Posterior vena cava (tissue), 2 donors: ENCODE measurements at regions not wholly inside any gene's neighbourhood (a gene's known extent, or its start where the extent isn't known, plus 50 kb on each side); places are given as distances from the start of the nearest gene placed in this dataset.

Experiments
- DNase-seq: peaks from one replicate; pipeline ENCODE4 v3.0.0-alpha.2; 2020; ENCODE audit warnings: low spot score
- intact Hi-C, 2 donors: fragments of 100-400 bp; cut with DNase I; formaldehyde crosslinking; loops; one replicate each; pipeline versions ENCODE4 v1.14.1 to v1.14.2; 2022 to 2023
- donor health status: DM: yes; HTN: yes; CAD: no.
- donor health status: DM: yes; HTN: yes; CAD: no.

GRCh38 chr2:138948070-138948539 is 167.9 kb upstream of the NXPH2 start:
- intact Hi-C loops = no loop called here
- DNase-seq = no peak

DNA sequence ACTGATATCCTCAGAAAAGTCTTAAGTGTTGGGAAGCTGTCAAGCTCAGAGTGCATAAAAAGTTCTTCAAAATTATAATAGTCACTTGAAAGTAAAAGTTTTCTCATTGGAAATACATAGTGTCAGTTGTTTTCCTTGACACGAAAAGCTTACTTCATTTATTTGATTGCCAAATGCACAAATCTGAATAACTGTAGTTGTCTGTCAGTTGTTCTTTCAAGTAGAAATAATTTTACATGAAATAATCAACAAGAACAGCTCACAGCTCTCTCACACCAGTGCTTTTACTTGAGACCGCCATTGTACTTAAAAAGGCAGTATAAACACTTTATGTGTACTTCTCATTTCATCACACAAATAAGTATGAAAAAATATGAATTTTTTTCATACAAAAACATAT is 163.3 kb upstream of the NXPH2 start:
- no peak for DNase-seq
- intact Hi-C loops = no loop called here

DNA sequence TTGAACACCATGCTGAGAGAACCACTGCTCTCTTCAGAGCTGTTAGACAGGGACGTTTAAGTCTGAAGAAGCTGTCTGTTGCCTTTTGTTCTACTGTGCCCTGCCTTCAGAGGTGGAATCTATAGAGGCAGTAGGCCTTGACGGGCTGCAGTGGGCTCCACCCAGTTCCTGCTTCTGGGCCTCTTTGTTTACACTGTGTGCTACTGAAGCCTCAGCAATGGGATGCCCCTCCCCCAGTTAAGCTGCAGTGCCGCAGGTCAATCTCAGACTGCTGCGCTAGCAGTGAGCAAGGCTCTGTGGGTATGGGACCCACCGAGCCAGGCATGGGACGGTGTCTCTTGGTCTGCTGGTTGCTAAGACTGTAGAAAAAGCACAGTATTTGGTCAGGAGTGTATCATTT is 162.3 kb upstream of the NXPH2 start:
- intact Hi-C loops = no loop called here
- DNase-seq = no peak

- intact Hi-C loops = no loop called here
- no peak for DNase-seq
Observed at GRCh38 chr2:138931284-138932256, 151.4 kb upstream of the NXPH2 start.

- no peak for DNase-seq
- intact Hi-C loops = no loop called here
Observed at GRCh38 chr2:138930571-138930970, 150.4 kb upstream of the NXPH2 start.

GRCh38 chr2:138928374-138929021 is 148.3 kb upstream of the NXPH2 start:
- intact Hi-C loops = no loop called here
- no peak for DNase-seq

- no peak for DNase-seq
- intact Hi-C loops = no loop called here
Observed at GRCh38 chr2:138922973-138923563, 142.9 kb upstream of the NXPH2 start.

- intact Hi-C loops = no loop called here
Observed at GRCh38 chr2:138919120-138919747, 139.0 kb upstream of the NXPH2 start.

GRCh38 chr2:138910427-138910826 is 130.2 kb upstream of the NXPH2 start:
- no peak for DNase-seq
- intact Hi-C loops = no loop called here

More at GRCh38 chr2:138919120-138919747, 139.0 kb upstream of the NXPH2 start:
- DNase-seq = no peak

DNA sequence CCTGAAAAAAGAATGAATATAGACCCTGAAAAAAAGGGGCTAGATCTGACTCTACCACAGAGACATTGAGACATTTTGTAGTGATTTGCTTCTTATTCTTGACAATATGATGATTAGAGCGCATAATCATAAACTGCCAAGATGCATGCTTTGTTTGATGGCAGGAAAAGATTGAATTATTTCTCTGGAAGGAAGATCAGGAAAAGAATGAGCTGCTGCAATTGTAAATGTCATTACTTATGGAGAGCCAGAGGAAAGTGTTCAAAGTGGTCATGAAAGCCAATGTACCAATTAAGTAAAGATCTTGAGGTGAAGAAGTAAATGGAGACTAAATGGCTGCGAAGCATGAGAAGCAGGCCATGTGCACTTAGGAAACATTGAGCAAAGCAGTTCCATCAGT is 126.4 kb upstream of the NXPH2 start:
- no peak for DNase-seq
- intact Hi-C loops = no loop called here

GRCh38 chr2:138902239-138902871 is 122.2 kb upstream of the NXPH2 start:
- intact Hi-C loops = no loop called here
- DNase-seq = no peak

DNA sequence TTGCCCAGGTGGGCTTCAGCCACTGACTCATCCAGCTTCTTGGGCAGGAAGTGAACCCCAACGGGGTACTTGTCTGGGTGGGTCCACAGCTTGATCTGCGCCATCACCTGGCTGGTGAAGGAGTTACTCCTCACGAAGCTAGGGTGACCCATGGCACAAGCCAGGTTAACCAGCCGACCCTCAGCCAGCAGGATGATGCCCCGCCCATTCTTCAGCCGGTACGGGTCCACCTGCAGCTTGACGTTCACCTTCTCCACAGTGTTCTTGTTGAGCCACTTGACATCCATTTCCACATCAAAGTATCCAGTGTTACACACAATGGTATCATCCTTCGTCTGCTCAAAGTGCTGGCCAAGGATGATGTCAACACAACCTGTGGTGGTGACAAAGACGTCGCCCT is 121.3 kb upstream of the NXPH2 start:
- intact Hi-C loops = no loop called here
- no peak for DNase-seq

- DNase-seq = no peak
Observed at GRCh38 chr2:138898855-138899254, 118.7 kb upstream of the NXPH2 start.

DNA sequence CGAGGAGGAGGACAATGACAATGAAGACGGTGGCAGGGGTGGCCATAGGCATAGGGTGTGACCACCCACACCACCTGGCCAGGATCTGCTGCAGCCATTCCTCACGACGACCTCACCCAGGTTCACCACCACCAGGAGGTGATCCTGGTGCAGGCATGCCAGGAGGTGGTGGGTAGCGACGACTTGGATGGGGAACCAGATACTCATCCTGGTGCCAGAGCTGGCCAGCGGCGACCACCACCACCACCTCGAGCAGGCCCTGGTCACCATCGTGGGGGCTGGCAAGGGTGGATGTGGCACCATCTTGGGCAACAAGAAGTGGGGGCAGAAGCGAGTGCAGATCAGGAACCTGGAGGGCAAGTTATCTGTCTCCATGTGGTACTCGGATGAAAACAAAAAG is 117.1 kb upstream of the NXPH2 start:
- intact Hi-C loops = no loop called here

More at GRCh38 chr2:138898855-138899254, 118.7 kb upstream of the NXPH2 start:
- intact Hi-C loops = no loop called here

GRCh38 chr2:138893746-138894145 is 113.6 kb upstream of the NXPH2 start:
- intact Hi-C loops = no loop called here
- DNase-seq = no peak

More for the DNA sequence above, 117.1 kb upstream of the NXPH2 start:
- no peak for DNase-seq

GRCh38 chr2:138881126-138881525 is 100.9 kb upstream of the NXPH2 start:
- intact Hi-C loops = no loop called here
- no peak for DNase-seq

DNA sequence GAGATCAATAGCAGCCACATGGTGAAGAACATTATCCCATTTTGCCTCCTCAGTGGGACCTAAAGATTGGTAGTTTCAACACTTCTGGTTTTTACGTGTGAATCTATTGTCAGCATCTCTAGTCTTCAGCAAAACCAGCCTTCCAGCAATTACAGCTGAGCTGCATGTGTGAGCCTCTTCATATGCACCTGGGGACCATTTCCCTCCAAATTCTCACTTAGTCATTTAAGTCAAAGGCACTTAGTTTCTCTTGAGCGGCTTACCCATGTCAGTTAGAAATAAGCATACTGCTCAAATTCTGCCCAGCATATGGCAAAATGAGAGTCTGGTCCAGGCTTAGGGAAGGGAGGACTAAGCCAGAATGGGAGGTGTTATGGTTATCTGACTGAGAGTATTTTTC is 99.7 kb upstream of the NXPH2 start:
- intact Hi-C loops = no loop called here
- DNase-seq = no peak

DNA sequence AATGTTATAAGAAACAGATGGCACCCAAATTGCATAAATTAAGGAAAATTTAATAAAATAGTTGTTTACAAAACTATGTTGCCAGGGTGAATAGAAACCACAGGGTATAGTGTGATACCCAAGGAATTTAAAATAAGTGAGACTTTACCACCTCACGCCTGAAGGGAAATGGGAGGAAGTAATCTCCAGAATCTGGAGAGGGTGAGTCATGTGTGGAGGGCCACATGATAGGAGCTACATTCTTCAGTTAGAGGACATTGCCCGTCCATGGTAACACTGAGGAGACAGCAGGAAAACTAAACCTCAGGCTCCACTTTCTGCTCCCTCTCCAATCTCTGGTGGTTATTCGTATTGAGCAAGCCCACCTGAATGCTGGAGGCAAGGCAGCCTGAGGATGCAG is 97.2 kb upstream of the NXPH2 start:
- intact Hi-C loops = no loop called here
- no peak for DNase-seq

DNA sequence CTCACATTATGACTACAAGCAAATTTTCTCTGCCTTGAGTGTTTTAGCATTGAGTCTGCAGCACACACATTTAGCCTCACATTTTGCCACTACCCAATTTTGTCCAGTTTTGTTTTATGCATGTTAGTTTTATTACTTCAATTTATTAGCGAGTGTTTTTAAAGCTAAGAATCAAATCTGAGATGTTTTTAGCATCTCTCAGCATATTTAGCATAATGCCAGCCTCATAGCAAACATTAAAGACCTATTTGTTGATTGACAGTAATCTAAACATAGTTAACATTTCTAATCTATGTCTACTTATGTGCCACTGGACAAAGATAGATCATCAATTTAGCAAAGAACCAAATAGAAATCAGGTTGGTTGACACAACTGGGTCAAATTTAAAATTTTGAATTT is 94.1 kb upstream of the NXPH2 start:
- intact Hi-C loops = no loop called here

More for the DNA sequence above, 94.1 kb upstream of the NXPH2 start:
- DNase-seq = no peak
